ENCODE measurements at regions not wholly inside any gene's neighbourhood (a gene's known extent, or its start where the extent isn't known, plus 50 kb on each side); places are given as distances from the start of the nearest gene placed in this dataset.

DNA sequence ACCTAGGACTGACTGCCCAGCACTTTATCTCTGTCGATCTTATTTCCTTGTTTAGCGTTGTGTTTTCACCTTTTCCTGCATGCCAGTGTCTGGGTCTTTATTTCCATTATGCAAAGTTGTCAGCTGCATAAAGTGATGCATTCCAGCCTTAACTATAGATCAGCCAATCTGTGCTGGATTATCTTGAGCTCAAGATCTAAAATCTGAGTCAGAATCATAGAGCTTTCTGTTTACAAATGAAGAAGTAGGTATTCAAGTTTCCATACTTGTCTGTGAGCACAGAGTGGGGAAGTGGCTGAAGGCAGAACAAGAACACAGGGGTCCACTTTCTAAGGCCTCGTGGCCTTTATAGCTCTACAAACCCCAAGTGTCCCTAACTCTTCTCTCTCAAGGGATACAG lies 82.4 kb upstream of the PLCL2 start:
- TF ChIP-seq, protein P1, sequence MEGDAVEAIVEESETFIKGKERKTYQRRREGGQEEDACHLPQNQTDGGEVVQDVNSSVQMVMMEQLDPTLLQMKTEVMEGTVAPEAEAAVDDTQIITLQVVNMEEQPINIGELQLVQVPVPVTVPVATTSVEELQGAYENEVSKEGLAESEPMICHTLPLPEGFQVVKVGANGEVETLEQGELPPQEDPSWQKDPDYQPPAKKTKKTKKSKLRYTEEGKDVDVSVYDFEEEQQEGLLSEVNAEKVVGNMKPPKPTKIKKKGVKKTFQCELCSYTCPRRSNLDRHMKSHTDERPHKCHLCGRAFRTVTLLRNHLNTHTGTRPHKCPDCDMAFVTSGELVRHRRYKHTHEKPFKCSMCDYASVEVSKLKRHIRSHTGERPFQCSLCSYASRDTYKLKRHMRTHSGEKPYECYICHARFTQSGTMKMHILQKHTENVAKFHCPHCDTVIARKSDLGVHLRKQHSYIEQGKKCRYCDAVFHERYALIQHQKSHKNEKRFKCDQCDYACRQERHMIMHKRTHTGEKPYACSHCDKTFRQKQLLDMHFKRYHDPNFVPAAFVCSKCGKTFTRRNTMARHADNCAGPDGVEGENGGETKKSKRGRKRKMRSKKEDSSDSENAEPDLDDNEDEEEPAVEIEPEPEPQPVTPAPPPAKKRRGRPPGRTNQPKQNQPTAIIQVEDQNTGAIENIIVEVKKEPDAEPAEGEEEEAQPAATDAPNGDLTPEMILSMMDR (IDR thresholded peaks at IDR 0.05; ENCODE audit: low read depth, low read length): no peak
- DNase-seq: no peak
- H3K4me3 ChIP-seq (ENCODE audit: low read depth, low read length): no peak overlapping the region
- no peaks in the 10 kb centered on the region for H3K36me3 ChIP-seq
- H3K27me3 ChIP-seq: no peaks in the 10 kb centered on the region
- no peaks in the 10 kb centered on the region for H3K9me3 ChIP-seq
- H3K4me1 ChIP-seq: no peaks in the 10 kb centered on the region

DNA sequence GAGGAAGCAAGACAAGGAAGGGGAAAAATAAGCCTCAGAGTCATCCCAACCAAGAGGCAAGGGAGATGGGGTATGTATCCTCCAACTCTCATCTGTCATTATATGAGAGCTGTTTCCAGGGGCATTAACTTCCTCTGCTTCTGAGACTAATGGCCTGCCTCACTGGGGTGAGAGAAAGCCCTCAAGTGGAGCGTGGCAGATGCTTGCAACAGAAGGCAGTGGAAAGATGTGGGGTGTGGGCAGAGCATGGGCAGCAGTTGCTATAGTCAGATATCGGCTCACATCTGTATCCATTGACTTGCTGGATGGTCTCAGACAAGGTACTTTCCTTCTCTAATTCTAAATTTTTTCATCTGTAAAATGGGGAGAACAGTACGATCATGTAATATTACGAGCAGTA lies 81.7 kb upstream of the PLCL2 start:
- Histone ChIP-seq H3K9me3 (no peaks in the 10 kb centered on the region), H3K36me3 (no peaks in the 10 kb centered on the region), H3K27me3 (no peaks in the 10 kb centered on the region), H3K4me3 (ENCODE audit: low read depth, low read length) (no peak overlapping the region), H3K4me1 (no peaks in the 10 kb centered on the region)
- no peak for DNase-seq
- TF ChIP-seq, protein P1 (IDR thresholded peaks at IDR 0.05; ENCODE audit: low read depth, low read length): no peak

DNA sequence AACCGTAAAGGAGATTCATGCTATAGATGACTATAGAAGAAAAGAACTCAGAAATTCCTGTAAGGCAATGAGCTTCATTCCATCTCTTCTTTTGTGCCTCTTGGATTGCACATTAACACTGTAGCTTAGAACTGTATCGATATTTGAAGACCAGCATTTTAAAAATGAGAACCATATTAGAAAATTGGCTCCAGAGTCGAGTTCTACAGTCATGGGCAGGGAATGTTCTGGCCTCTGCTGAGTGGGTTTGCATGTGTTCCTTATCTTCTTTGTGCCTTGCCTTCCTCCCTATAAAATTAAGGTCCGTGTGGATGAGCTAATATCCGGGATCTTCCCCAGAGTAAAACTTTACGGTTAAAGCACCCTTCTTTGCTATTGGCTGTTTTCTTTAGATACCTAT lies 77.4 kb upstream of the PLCL2 start:
- Histone ChIP-seq H3K36me3 (no peaks in the 10 kb centered on the region), H3K27me3 (no peaks in the 10 kb centered on the region), H3K4me1 (no peaks in the 10 kb centered on the region), H3K9me3 (no peaks in the 10 kb centered on the region), H3K4me3 (ENCODE audit: low read depth, low read length) (no peak overlapping the region)
- DNase-seq: no peak
- TF ChIP-seq, protein P1 (IDR thresholded peaks at IDR 0.05; ENCODE audit: low read depth, low read length): no peak

DNA sequence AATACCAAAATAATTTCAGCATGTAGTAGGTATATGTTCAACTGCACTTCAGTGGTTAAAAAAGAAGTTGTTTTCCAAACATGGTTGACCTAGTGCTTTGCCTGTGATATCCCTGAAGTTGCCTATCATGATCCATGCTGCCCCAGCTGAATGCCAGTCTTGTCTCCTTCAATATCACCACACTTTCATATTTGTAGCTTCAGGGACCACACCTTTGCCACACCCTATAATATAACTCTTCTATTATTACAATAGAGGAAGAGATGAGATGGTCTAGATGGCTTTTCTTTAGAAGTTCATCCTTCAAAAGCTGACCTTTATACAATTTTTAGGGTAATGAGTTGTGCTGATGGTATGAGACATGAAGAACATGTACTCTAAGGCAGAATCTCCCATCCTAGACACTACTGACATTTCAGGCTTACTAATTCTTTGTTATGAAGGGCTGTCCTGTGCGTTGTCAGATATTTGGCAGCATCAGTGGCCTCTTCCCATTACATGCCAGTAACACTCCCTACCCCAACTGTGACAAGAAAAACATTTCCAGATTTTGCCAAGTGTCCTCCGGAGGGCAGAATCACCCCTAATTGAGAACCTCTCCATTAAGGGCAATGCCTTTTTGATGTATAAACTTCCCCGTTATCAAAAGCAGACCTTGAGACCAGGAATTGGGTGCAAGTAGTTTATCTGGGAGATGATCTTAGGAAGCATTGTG lies 76.2 kb upstream of the PLCL2 start:
- TF ChIP-seq, protein P1 (IDR thresholded peaks at IDR 0.05; ENCODE audit: low read depth, low read length): no peak
- H3K4me1 ChIP-seq: no peaks in the 10 kb centered on the region
- no peaks in the 10 kb centered on the region for H3K27me3 ChIP-seq
- no peak overlapping the region for H3K4me3 ChIP-seq (ENCODE audit: low read depth, low read length)
- no peaks in the 10 kb centered on the region for H3K36me3 ChIP-seq
- no peaks in the 10 kb centered on the region for H3K9me3 ChIP-seq
- no peak for DNase-seq

DNA sequence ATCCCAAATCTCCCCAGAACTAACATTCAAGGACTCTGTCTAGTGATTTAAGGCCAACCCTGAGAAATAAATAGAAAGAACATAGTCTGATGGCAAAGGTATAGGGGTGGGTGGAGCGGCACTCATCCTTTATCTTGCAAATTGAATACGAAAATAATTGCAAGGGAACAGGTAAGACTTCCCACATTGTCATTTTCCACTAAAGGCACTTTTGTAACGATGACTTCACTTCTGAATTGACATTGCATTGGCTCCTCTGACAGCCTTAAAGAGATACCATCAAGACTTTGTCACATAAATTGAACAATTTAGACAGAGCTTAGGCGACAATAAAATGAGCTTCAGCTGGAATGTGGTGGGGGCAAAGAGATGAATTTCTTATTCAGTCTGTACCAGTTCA lies 75.3 kb upstream of the PLCL2 start:
- no peaks in the 10 kb centered on the region for H3K27me3 ChIP-seq
- TF ChIP-seq, protein P1 (IDR thresholded peaks at IDR 0.05; ENCODE audit: low read depth, low read length): no peak
- no peak overlapping the region for H3K4me3 ChIP-seq (ENCODE audit: low read depth, low read length)
- H3K36me3 ChIP-seq: no peaks in the 10 kb centered on the region
- no peak for DNase-seq
- H3K9me3 ChIP-seq: no peaks in the 10 kb centered on the region
- H3K4me1 ChIP-seq: no peaks in the 10 kb centered on the region

DNA sequence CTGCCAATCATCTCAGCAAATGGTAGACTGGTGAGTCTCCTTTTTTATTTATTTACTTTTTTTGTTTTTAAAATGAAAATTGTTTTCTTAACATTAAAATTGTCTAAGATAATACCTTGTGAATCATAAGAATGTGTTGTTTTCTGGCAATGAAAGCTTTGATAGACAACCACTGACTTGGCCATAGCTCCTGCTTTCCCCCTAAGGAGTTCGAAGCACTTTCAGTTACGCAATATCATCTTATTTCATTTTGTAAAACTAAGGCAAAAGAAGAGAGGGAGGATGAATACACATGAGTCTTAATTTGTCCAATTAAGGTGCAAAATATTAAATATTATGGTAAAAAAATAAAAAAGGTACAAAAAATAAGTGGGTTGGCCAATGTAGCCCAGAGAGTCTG lies 74.8 kb upstream of the PLCL2 start:
- Histone ChIP-seq H3K4me3 (ENCODE audit: low read depth, low read length) (no peak overlapping the region), H3K9me3 (no peaks in the 10 kb centered on the region), H3K27me3 (no peaks in the 10 kb centered on the region), H3K36me3 (no peaks in the 10 kb centered on the region), H3K4me1 (no peaks in the 10 kb centered on the region)
- TF ChIP-seq, protein P1 (IDR thresholded peaks at IDR 0.05; ENCODE audit: low read depth, low read length): no peak
- no peak for DNase-seq

Measured in BE2C (cell line).